HG02588 (cell line): ENCODE measurements at regions not wholly inside any gene's neighbourhood (a gene's known extent, or its start where the extent isn't known, plus 50 kb on each side); places are given as distances from the start of the nearest gene placed in this dataset.
"Not testable (repeated sequence)": the region's sequence is repeated elsewhere in the genome, so short reads cannot be mapped to it uniquely, and the experiment has no call there.

Experiments
- ATAC-seq: cut with Tn5 transposase; IDR thresholded peaks from one replicate; pipeline ENCODE4 v1.9.1; 2021; ENCODE audit warnings: mild to moderate bottlenecking, moderate library complexity; ENCODE audit not compliant: unreplicated experiment

DNA sequence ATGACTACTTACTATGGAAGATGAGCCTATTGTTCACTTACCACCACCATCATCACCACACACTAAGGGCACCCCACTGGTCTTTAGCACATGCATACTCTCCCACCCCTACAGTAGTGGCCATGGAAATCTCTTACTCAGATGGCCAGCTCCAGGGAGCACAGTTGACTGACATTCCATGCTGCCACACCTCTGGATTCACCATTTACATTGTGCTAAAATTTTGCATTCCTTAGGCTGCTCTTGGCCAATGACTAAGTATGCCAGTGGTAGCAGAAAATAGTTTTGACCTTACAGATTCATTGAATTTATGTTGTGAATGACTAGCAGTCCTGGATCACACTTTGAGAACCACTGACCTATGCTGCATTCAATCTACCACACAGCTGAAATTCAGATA lies 306.9 kb downstream of the TSPY2 start:
- ATAC-seq, result not testable (repeated sequence)

GRCh38 chrY:6567030-6567429 lies 321.0 kb downstream of the TSPY2 start:
- ATAC-seq, result not testable (repeated sequence)
